ENCODE measurements at regions not wholly inside any gene's neighbourhood (a gene's known extent, or its start where the extent isn't known, plus 50 kb on each side); places are given as distances from the start of the nearest gene placed in this dataset.

DNA sequence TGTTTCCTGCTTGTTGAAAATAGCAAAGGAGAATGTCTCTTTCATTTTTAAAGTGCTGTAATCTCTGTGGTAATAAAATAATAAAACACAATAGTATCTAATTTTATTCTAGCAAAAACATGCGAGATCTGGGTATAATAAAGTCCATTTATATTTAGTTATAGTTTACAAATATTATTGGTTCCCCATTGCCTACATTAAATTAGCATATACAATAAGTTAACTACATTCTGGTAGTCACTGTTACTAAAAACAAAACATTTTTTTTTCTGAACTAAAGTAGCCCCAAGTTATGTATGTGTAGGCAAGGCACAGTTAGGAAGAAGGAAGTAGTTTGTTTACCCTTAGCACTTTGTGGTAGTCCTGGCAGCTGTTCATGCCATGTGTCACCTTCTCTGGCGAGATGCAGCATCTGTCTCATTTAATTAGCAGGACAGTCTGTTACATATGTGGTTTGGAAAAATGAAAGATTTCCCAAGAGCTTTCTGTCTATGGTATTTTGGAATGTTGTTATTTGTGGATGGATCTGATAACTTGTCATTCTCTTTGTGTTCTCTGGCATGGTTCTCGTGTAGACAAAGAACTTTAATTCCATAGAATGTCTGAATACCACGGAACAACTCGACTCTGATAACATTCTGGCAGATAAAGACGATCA is 231.3 kb upstream of the PITX2 start:
- Histone ChIP-seq H3K27me3 (ENCODE audit: control insufficient read depth in 4 of 4, insufficient read depth in 4 of 4, low read length in 3 of 4) (no peaks in the 10 kb centered on the region), H3K9me3 (ENCODE audit: control insufficient read depth in 4 of 4, low read length in 3 of 4) (no peaks in the 10 kb centered on the region), H3K4me1 (ENCODE audit: control insufficient read depth in 4 of 4, insufficient read depth in 4 of 4, low read length in 3 of 4) (peaks cover 2 to 7% (median 6%) of the 10 kb centered on the region in 4 donors), H3K9ac (ENCODE audit: low read depth in 1 of 2, low read length in 2 of 2) (no peak overlapping the region), H3K36me3 (ENCODE audit: control insufficient read depth in 4 of 4, insufficient read depth in 3 of 4, low read depth in 1 of 4, low read length in 3 of 4) (no peaks in the 10 kb centered on the region), H3K27ac (ENCODE audit: low read depth in 1 of 2, low read length in 2 of 2) (no peak overlapping the region), H3K4me3 (ENCODE audit: low read depth in 1 of 3, low read length in 3 of 3) (no peak overlapping the region)
- no peak for DNase-seq (ENCODE audit: low spot score)
- WGBS = 45% methylated on average over 6 of the region's 6 CpGs
- no peak for TF ChIP-seq GABPA (IDR thresholded peaks at IDR 0.05 in 1 of 2, conservative IDR thresholded peaks at IDR 0.05 in 1 of 2)
- TF ChIP-seq HNF4G (IDR thresholded peaks at IDR 0.05) = no peak
- no peak for TF ChIP-seq JUND (IDR thresholded peaks at IDR 0.05)
- TF ChIP-seq NR2F2 (IDR thresholded peaks at IDR 0.05) = no peak
- TF ChIP-seq FOXA2 (IDR thresholded peaks at IDR 0.05) = no peak
- TF ChIP-seq, protein P1, sequence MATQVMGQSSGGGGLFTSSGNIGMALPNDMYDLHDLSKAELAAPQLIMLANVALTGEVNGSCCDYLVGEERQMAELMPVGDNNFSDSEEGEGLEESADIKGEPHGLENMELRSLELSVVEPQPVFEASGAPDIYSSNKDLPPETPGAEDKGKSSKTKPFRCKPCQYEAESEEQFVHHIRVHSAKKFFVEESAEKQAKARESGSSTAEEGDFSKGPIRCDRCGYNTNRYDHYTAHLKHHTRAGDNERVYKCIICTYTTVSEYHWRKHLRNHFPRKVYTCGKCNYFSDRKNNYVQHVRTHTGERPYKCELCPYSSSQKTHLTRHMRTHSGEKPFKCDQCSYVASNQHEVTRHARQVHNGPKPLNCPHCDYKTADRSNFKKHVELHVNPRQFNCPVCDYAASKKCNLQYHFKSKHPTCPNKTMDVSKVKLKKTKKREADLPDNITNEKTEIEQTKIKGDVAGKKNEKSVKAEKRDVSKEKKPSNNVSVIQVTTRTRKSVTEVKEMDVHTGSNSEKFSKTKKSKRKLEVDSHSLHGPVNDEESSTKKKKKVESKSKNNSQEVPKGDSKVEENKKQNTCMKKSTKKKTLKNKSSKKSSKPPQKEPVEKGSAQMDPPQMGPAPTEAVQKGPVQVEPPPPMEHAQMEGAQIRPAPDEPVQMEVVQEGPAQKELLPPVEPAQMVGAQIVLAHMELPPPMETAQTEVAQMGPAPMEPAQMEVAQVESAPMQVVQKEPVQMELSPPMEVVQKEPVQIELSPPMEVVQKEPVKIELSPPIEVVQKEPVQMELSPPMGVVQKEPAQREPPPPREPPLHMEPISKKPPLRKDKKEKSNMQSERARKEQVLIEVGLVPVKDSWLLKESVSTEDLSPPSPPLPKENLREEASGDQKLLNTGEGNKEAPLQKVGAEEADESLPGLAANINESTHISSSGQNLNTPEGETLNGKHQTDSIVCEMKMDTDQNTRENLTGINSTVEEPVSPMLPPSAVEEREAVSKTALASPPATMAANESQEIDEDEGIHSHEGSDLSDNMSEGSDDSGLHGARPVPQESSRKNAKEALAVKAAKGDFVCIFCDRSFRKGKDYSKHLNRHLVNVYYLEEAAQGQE (IDR thresholded peaks at IDR 0.05) = no peak

DNA sequence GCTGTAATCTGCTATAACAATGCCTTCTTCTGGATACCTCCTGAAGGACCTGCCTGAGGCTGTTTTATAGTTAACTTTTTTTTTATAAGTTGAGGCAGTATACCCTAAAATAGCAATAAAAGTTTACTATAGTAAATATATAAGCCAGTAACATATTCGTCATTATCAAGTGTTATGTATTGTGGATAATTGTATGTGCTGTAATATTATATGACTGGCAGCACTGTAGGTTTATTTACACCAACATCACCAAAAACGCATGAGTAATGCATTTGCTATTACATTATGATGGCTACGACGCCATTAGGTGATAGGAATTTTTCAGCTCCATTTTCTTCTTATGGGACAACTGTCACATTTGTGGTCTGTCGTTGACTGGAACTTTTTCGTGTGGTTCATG is 237.2 kb upstream of the PITX2 start:
- WGBS = 72% methylated on average over 6 of the region's 6 CpGs
- no peaks in the 10 kb centered on the region for H3K27me3 ChIP-seq (ENCODE audit: control insufficient read depth in 4 of 4, insufficient read depth in 4 of 4, low read length in 3 of 4)
- H3K4me1 ChIP-seq (ENCODE audit: control insufficient read depth in 4 of 4, insufficient read depth in 4 of 4, low read length in 3 of 4) = no peaks in the 10 kb centered on the region
- H3K4me3 ChIP-seq (ENCODE audit: low read depth in 1 of 3, low read length in 3 of 3) = no peak overlapping the region
- DNase-seq (ENCODE audit: low spot score) = no peak
- H3K9me3 ChIP-seq (ENCODE audit: control insufficient read depth in 4 of 4, low read length in 3 of 4) = no peaks in the 10 kb centered on the region
- TF ChIP-seq, protein P1 (IDR thresholded peaks at IDR 0.05) = no peak
- TF ChIP-seq HNF4A (conservative IDR thresholded peaks at IDR 0.05) (no peak), RAD21 (IDR thresholded peaks at IDR 0.05) (no peak), GABPA (IDR thresholded peaks at IDR 0.05 in 1 of 2, conservative IDR thresholded peaks at IDR 0.05 in 1 of 2) (no peak), NR2F2 (IDR thresholded peaks at IDR 0.05) (no peak), ZBTB33 (IDR thresholded peaks at IDR 0.05) (no peak), TAF1 (conservative IDR thresholded peaks at IDR 0.05) (no peak)
- TF ChIP-seq, protein P2, sequence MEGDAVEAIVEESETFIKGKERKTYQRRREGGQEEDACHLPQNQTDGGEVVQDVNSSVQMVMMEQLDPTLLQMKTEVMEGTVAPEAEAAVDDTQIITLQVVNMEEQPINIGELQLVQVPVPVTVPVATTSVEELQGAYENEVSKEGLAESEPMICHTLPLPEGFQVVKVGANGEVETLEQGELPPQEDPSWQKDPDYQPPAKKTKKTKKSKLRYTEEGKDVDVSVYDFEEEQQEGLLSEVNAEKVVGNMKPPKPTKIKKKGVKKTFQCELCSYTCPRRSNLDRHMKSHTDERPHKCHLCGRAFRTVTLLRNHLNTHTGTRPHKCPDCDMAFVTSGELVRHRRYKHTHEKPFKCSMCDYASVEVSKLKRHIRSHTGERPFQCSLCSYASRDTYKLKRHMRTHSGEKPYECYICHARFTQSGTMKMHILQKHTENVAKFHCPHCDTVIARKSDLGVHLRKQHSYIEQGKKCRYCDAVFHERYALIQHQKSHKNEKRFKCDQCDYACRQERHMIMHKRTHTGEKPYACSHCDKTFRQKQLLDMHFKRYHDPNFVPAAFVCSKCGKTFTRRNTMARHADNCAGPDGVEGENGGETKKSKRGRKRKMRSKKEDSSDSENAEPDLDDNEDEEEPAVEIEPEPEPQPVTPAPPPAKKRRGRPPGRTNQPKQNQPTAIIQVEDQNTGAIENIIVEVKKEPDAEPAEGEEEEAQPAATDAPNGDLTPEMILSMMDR (IDR thresholded peaks at IDR 0.05; ENCODE audit: low read depth, low read length, missing input control) = no peak
- TF ChIP-seq, protein P3, sequence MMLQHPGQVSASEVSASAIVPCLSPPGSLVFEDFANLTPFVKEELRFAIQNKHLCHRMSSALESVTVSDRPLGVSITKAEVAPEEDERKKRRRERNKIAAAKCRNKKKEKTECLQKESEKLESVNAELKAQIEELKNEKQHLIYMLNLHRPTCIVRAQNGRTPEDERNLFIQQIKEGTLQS (IDR thresholded peaks at IDR 0.05) = no peak
- no peak overlapping the region for H3K9ac ChIP-seq (ENCODE audit: low read depth in 1 of 2, low read length in 2 of 2)
- H3K36me3 ChIP-seq (ENCODE audit: control insufficient read depth in 4 of 4, insufficient read depth in 3 of 4, low read depth in 1 of 4, low read length in 3 of 4) = no peaks in the 10 kb centered on the region
- no peak overlapping the region for H3K27ac ChIP-seq (ENCODE audit: low read depth in 1 of 2, low read length in 2 of 2)

Data from liver (tissue), 8 donors.